ENCODE measurements at regions not wholly inside any gene's neighbourhood (a gene's known extent, or its start where the extent isn't known, plus 50 kb on each side); places are given as distances from the start of the nearest gene placed in this dataset.

GRCh38 chr10:62638062-62638477, 166.4 kb upstream of the ADO start:
- no peak for TF ChIP-seq EZH2 (IDR thresholded peaks at IDR 0.05)
- no peak for TF ChIP-seq POLR2AphosphoS5 (IDR thresholded peaks at IDR 0.05; ENCODE audit: borderline replicate concordance, low read depth, low read length)
